Raji (cell line): ENCODE measurements at regions not wholly inside any gene's neighbourhood (a gene's known extent, or its start where the extent isn't known, plus 50 kb on each side); places are given as distances from the start of the nearest gene placed in this dataset.

Experiments used
- POLR2A ChIP-seq: IDR thresholded peaks from 2 replicates; pipeline ENCODE4 v1.6.1; 2011; ENCODE audit warnings: low read depth, low read length, control low read depth; ENCODE audit not compliant: insufficient read depth

DNA sequence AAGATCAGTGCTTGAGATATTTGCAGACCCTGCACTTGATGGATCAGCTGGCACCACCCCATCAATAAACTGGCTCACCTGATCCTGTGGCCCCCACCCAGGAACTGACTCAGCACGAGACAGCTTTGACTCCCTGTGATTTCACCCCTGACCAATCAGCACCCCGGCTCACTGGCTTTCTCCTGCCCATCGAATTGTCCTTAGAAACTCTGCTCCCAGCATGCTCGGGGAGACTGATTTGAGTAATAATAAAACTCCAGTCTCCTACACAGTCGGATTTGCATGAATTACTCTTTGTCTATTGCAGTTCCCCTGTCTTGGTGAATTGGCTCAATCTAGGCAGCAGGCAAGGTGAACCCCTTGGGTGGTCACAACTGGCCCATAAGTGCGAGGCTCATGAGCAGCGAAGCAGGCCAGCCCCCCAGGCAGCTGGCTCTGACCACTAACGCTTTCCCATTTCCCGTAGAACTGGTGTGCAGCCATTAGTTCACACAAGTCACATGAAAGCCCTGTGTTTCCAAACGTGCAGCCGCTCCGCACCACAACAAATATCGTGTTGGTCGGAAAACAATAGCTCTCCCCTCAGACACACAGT is 79.6 kb downstream of the RSPH3 start:
- TF ChIP-seq POLR2A = no peak

DNA sequence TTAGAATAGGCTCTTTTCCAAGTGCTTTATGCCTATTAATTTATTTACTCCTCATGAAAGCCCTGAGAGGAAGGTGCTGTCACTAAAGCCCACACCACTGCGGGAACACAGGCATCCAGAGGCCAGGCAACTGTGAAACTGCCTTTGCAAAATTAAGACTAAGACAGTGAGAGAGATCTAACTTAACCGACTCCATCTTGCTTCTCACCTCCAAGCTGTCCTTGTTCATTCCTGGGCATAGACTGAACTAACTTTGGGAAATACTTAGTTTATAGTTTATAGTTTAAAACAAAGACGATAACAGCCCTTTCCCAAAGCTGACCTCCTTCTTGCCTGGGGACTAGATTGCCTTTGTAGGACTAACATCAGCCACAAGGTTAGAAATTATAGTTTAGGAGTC is 80.1 kb downstream of the RSPH3 start:
- no peak for TF ChIP-seq POLR2A

DNA sequence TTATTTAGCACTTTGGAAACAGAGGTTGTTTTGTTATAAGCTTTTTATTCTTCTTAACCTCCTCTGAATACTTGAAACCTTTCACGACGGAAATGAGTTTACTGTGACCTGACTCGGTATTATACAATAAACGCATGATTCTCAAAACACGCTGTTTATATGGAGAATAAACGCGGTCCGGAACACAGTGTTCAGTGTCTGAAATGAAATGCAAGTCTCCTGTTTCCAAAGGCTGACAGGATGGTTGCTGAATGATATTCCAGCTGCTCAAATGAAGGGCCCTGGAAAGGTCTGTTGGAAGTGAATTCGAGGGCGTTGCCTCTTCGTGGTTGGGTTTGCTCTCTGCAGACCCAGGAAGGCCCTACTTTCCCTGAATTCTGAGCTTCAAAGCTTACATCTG is 83.4 kb downstream of the RSPH3 start:
- no peak for TF ChIP-seq POLR2A

DNA sequence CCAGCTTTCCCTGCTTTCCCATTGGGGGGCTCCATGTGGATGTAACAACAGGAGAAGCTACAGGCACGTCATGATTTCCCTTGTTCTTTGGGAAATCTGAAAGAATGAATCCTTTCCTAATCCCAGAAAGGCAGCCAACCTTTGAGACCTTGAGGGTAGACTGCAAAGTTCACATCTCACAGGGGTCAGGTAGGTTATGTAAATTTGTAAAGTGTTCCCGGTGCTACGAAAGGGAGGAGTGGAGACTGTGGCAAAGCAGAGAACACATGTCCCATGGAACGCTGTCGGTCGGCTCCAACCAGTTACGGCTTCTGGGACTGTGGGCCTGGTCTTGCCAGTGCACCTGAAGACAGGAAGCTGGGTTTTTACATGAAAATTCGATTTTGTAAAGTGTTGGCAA is 85.1 kb downstream of the RSPH3 start:
- TF ChIP-seq POLR2A = no peak

DNA sequence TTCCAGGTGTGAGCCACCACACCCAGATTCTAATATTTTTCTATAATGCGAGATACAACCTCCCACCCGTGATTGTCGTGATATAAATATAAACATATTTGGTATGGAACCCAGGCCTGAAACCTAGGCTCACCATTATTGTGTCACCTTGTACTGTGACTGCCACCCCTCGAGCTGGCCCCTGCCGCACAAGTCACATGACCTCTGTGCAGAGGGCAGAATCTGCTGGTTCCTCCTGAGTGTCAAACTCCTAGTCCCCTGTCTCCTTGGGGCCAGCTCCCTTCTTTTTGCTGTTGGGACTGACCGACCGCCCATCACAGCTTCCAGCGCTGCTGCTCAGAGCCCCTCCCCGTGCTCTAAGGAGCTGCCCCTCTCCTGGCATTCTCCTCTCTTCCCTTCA is 86.4 kb downstream of the RSPH3 start:
- no peak for TF ChIP-seq POLR2A

DNA sequence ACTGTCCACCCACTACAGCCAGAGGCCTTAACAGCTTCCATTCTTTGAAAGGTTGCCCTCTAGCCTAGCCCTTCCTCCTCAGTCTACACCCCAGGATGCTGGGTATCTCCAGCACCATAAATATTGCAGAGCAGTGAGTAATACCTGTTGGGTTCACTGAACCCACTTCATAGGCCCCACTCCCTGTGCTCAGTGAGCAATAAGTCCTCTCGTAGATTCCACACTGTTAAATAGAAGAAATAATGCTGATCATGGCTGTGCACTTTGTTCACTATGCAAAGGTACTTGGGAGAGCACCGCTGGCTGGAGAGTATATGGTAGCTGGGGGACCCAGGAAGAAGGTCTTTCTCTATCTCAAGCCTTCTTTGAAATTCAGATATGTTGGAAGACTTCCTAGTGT is 87.3 kb downstream of the RSPH3 start:
- no peak for TF ChIP-seq POLR2A

DNA sequence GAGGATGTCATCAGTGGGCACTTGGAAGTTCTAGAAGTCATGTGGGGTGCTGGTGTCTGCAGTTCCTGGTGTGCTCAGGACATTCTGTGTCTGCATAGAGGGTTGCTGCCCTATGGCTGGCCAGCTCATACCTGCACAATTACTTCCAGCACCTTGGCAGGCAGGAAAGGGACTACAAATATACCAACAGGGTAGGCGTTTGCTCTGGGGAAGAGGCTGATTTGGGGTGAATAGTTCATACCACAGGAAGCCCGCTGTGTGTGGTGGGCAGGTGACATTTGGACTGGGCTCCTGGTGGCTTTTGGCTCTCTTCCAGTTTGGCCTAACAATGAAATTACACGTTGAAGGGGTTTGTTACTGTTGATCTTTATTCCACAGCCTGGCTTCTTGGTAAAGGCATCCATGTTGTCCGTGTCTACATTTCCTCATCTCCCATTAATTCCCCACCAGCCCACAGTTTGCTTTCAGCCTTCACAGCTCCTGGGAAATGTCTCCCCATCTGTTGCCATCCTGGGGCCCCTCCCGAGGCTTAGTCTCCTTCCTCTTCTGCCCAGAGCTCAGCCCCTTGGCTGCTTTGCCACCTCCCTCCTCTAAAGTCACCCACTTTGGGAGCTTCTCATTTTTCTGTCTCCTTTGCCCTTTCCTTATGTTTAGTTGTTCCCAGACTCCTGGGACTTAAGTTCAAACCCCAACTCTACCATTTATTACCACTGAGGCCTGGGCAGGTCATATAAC is 88.1 kb downstream of the RSPH3 start:
- no peak for TF ChIP-seq POLR2A

DNA sequence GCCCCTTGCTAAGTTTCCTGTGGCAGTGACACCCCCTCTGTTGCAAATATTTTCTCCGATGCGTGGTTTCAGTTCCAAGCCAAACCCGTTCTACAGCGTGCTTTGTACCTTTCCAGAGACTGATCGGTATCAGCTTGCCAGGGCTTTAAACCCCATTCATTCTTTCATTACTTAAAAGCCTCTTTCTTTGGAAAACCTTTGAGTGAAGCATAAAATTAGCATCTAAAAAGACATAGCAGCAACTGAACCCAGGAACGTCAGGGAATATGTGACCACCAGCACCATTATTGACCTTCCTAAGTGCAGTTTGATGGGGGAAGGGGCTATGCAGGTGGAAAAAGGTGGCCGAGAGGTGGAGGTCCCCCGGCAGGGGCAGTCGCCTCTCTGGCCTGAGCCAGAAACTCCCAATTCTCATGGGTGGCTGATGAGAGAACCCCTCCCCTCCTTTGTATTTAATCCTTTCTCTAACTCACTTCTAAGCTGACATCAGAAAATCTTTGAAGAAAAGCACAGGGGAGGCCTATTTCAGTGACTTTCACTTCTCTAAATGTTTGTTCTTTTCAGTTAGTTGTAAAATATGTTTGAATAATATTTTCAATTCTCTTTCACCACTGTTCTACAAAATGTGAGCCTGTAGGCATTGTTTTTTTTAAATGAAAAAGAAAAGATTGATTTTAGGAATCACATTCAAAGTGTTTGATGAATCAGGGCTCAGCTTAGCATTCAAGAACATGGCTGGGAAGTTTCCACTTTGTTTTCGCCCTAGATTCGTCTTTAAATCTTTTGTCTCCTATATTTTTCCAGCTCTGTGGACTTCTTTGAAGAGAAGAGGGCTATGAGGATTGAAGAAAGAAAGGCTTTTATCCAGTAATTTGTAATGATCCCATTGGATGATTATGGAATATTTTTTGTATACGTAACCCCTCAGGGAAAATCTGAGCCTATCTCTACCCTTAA is 89.2 kb downstream of the RSPH3 start:
- no peak for TF ChIP-seq POLR2A

DNA sequence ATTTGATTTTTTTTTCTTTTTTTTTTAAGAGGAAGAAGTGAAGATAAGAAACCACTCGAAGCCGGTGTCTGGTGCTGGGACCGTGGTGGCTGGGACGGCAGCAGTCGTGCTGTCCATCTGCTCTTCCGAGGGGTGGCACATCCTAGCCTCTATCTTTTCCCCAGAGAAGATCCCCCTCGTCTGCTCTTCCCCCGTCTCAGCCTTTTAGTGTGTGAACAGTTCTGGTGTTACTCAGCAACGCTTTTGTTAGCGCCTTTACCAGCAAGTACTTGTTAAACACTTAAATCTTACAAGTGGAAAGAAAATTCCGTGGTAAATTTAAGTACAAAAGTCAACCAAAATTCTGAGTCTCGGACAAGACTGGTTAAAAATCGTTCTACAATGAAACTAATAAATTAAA is 90.1 kb downstream of the RSPH3 start:
- TF ChIP-seq POLR2A = no peak

DNA sequence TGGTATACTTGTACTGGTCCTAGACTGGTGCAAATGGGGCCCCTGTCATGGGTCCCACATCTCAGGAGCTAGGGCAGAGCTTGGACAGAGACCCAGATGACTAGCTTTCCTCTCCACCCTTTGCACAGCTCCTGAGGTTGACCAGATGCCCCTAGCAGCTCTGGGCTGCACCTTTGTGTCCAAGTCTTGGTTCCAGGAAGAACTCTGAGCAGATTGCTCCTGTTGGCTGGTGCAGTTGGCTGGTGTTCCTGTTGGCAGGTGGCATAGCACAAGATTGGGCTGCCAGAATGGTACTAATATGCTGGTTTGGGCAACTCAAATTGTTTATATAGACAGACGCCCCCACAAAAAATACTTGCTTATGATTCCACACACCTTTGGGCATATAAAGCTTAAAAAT is 89.4 kb upstream of the EZR start:
- TF ChIP-seq POLR2A = no peak

DNA sequence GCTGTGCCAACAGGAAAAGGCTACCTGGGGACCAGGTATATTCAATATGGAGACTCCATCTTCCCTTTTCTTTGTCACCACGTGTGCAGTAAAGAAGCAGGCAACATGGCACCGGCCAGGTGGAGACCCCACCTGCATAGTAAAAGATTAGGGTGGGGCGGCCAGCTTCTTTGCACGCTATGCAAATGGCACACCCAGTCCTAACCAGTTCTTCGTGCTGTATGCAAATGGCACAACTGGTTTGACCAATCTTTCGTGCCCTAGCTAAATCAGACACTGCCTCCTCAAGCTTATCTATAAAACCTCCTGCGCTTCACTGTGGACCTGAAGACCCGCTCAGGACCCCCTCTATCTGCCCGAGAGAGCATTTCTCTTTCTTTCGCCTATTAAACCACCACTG is 88.8 kb upstream of the EZR start:
- no peak for TF ChIP-seq POLR2A

DNA sequence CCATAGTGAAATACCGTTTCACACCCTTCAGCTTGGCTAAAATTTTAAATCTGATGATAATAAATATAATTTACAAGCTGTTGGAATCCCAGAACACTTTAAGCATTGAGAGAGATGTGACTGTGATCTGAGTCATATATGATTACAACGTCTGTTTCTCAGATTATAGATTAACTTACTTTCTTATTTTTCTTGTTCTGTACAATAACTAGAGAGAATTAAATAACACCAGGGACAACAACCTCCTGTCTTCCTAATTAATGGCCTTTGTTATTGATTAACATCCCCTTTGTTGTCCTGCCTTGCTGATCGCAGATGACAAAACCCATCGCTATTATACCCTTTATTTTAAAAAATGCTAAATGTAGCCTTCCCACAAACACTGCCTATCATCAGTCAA is 87.8 kb upstream of the EZR start:
- TF ChIP-seq POLR2A = no peak

DNA sequence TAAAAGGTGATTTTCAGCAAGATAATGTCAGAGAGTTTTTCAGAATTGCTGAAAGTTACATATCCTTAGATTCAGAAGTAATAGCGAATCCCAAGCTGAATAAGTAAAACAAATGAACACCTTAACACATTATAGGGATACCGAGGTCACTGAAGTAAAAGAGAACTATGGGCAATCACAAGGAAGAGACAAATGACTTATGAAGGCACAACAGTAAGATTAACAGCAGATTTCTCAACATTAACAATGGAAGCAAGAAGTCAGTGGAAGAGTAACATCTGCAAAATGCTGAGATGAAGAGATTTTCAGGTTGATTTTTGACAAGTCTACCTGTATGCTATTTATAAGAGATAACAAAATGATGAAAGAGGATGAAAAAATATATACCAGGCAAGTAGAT is 86.1 kb upstream of the EZR start:
- no peak for TF ChIP-seq POLR2A

DNA sequence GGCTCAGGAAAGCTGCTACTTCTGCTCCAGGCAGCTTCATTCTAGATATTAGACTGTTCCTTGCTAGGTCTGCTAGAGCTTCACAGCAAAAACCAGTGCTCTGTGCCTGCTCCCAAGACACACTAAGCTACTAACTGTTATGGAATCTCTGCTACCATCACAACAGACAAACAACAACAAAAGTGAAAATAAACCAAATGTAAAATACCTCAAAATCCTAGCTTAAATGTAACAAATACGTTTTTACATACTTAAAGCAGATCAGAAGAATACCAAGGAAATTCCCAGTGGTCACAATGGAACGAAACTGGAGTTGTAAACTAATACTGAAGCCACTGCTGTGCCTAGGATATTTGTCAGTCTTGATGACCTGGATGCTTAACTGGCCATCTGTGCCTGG is 84.6 kb upstream of the EZR start:
- TF ChIP-seq POLR2A = no peak

DNA sequence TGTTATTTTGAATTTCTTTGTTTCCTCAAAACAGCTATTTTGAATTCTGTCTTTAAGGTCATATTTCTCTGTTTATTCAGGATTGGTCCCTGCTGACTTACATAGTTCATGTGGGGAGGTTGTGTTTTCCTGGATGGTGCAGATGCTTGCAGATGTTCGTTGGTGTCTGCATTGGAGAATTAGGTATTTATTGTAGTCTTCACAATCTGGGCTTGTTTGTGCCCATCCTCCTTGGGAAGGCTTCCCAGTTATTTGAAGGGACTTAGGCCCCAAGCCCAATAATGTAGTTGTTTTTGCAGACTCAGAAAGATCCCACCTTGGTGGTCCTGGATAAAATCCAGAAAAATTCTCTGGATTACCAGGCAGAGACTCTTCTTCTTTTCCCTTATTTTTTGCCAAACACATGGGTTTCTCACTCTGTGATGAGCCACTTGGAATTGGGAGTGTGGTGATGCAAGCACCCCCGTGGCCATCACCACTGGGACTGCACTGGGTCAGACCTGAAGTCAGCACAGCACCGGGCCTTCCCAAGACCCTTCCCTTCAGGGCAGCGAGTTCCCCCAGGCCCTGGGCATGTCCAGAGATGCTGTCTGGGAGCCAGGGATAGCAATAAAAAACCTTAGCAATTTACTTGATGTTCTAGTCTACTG is 81.6 kb upstream of the EZR start:
- TF ChIP-seq POLR2A = no peak

DNA sequence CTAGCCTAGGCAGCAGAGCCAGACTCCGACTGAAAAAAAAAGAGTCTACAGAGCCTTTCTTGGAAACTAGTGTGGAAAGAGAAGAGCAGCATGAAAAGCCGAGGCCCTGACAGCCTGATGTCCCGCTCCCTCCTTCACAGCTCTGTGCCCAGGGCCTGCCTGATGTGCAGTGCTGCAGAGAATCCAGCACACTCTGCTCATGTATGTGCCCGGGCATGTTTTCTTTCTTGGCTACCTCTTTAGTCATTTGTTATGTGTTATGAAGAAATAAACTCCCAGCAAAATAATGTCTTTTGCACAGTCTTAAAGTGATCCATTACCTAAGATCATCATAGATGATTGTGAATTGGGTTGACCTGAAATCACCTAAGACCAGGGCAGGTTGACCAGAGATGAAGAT is 78.1 kb upstream of the EZR start:
- TF ChIP-seq POLR2A = no peak

DNA sequence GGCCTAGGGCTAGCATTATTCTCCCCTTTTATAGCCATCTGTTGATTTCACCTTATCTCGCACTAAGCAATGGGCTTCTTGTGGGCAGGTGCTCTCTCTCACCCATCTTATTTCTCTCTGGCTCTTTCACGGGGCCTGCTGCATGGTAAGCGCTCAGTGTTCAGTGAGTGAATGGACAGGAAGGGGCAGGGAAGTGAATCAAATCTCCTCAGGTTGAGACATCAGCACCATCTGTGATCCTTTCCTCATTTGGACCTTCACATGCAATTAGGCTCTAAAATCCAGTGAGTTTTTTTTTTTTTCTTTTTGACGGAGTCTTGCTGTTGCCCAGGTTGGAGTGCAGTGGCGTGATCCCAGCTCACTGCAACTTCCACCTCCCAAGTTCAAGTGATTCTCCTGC is 76.5 kb upstream of the EZR start:
- no peak for TF ChIP-seq POLR2A
